ENCODE measurements at regions not wholly inside any gene's neighbourhood (a gene's known extent, or its start where the extent isn't known, plus 50 kb on each side); places are given as distances from the start of the nearest gene placed in this dataset.

DNA sequence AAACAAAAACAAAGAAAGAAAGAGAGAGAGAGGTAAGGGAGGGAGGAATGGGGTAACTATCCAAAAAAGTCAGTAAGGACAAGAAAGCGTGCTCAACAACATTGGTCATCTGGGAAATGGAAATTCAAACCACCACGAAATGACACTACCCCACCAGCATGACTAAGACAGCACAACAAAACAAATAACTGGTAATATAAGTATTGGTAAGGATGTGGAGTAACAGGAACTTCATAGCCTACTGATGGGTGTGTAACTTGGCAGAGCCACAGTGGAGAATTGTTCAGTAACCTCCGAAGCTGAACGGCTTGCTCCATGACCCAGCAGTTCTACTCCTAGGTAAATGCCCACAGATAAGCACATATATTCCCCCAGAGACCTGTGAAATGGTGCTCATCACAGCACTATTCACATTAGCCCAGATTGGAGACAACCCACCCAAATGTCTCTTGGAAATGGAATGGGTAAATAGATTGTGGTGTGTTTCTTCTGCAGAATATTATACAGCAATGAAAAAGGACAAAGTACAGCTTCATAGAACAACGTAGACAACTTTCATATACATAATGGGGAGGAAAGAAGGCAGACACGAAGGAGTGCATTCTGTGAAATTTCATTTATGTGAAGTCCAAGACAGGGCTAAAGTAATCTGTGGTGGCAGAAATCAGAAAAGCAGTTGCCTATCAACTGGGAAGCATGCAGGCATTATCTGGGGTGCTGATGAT, 95.5 kb upstream of the ATP6AP2 start:
- no peak overlapping the region for H3K27ac ChIP-seq (ENCODE audit: low read depth in 2 of 2, low read length in 2 of 2)
- no peak for FAIRE-seq
- intact Hi-C loops (cut with DNase I): no loop called here

DNA sequence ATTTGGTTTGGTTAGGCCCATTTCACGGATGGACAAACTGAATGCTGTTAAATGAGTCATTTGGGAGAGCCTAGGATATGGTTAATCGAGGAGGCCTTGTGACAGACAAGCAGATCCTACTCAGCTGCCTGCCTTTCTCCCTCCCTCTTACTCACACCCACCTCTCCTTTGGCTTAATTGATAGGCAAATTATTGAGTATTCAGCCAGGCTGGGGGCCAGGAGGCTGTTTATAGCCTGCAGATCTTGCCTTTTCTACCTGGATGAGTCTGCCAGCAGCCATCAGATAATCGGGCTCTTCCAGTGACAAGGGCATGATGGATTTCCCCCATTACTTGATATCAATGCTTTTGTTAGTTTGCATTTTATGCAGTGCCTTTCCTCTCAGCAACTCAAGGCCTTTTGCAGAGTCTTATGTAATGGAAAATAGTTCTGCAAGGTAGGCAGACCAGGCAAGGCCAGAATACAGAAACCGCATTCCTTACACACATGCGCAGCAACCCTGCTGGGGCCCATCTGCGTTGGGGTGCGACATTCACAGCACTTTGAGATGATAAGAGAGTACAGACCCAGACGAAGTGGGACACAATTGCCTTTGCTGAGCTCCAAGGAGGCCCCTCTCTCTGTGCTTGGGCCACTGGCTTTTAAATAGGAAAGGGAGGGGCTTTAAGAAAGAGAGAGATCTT, 96.2 kb upstream of the ATP6AP2 start:
- Histone ChIP-seq H3K27me3 (ENCODE audit: control insufficient read depth, insufficient read depth, low read length) (peaks cover 4% of the 10 kb centered on the region), H3K36me3 (ENCODE audit: control insufficient read depth in 2 of 3, insufficient read depth in 3 of 3, low read length in 3 of 3) (no peaks in the 10 kb centered on the region), H3K9me3 (ENCODE audit: control insufficient read depth in 2 of 3, insufficient read depth in 1 of 3, low read length in 3 of 3) (no peaks in the 10 kb centered on the region), H3K27ac (ENCODE audit: low read depth in 2 of 2, low read length in 2 of 2) (no peak overlapping the region), H3K4me1 (ENCODE audit: control insufficient read depth in 2 of 3, insufficient read depth in 2 of 3, low read depth in 1 of 3, low read length in 3 of 3) (no peaks in the 10 kb centered on the region), H3K4me3 (ENCODE audit: low read length in 3 of 3) (no peak overlapping the region), H3K9ac (ENCODE audit: low read length in 3 of 3) (peak overlapping the region in 1 of 3 donors; percentile 26)
- no peak for DNase-seq
- no peak for FAIRE-seq
- TF ChIP-seq, protein P1, sequence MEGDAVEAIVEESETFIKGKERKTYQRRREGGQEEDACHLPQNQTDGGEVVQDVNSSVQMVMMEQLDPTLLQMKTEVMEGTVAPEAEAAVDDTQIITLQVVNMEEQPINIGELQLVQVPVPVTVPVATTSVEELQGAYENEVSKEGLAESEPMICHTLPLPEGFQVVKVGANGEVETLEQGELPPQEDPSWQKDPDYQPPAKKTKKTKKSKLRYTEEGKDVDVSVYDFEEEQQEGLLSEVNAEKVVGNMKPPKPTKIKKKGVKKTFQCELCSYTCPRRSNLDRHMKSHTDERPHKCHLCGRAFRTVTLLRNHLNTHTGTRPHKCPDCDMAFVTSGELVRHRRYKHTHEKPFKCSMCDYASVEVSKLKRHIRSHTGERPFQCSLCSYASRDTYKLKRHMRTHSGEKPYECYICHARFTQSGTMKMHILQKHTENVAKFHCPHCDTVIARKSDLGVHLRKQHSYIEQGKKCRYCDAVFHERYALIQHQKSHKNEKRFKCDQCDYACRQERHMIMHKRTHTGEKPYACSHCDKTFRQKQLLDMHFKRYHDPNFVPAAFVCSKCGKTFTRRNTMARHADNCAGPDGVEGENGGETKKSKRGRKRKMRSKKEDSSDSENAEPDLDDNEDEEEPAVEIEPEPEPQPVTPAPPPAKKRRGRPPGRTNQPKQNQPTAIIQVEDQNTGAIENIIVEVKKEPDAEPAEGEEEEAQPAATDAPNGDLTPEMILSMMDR (IDR thresholded peaks at IDR 0.05; ENCODE audit: borderline replicate concordance, extremely low read depth, insufficient read depth): no peak
- intact Hi-C loops (cut with DNase I): no loop called here

More for the DNA sequence above, 95.5 kb upstream of the ATP6AP2 start:
- Histone ChIP-seq H3K36me3 (ENCODE audit: control insufficient read depth in 2 of 3, insufficient read depth in 3 of 3, low read length in 3 of 3) (no peaks in the 10 kb centered on the region), H3K9ac (ENCODE audit: low read length in 3 of 3) (peak overlapping the region in 1 of 3 donors; percentile 26), H3K4me1 (ENCODE audit: control insufficient read depth in 2 of 3, insufficient read depth in 2 of 3, low read depth in 1 of 3, low read length in 3 of 3) (no peaks in the 10 kb centered on the region), H3K9me3 (ENCODE audit: control insufficient read depth in 2 of 3, insufficient read depth in 1 of 3, low read length in 3 of 3) (no peaks in the 10 kb centered on the region), H3K27me3 (ENCODE audit: control insufficient read depth, insufficient read depth, low read length) (peaks cover 5% of the 10 kb centered on the region), H3K4me3 (ENCODE audit: low read length in 3 of 3) (no peak overlapping the region)
- DNase-seq: no peak
- TF ChIP-seq, protein P1 (IDR thresholded peaks at IDR 0.05; ENCODE audit: borderline replicate concordance, extremely low read depth, insufficient read depth): no peak

DNA sequence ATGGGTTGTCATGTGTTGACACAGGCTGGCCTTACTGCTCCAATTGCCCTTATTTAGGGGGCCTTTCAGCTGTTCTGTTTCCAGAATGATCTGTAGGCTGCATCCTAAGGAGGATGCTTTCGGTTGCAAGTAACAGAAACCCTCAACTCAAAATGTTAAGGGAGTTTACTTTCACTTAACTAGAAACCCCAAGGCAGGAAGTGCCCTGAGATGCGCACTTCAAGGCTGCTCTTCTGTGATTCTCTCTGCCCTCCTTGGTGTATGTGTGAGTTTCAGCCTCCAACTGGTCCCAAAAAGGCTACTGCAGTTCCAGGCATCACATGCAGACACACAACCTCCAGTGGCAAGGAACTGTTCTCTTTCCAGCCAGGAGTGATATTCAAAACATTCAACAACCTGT, 97.3 kb upstream of the ATP6AP2 start:
- H3K9ac ChIP-seq (ENCODE audit: low read length in 3 of 3): no peak overlapping the region
- H3K4me3 ChIP-seq (ENCODE audit: low read length in 3 of 3): no peak overlapping the region
- no peaks in the 10 kb centered on the region for H3K9me3 ChIP-seq (ENCODE audit: control insufficient read depth in 2 of 3, insufficient read depth in 1 of 3, low read length in 3 of 3)
- H3K27me3 ChIP-seq (ENCODE audit: control insufficient read depth, insufficient read depth, low read length): peaks cover 3% of the 10 kb centered on the region
- intact Hi-C loops (cut with DNase I): no loop called here
- H3K27ac ChIP-seq (ENCODE audit: low read depth in 2 of 2, low read length in 2 of 2): no peak overlapping the region
- no peaks in the 10 kb centered on the region for H3K4me1 ChIP-seq (ENCODE audit: control insufficient read depth in 2 of 3, insufficient read depth in 2 of 3, low read depth in 1 of 3, low read length in 3 of 3)
- H3K36me3 ChIP-seq (ENCODE audit: control insufficient read depth in 2 of 3, insufficient read depth in 3 of 3, low read length in 3 of 3): no peaks in the 10 kb centered on the region
- DNase-seq (no peak), FAIRE-seq (no peak)
- TF ChIP-seq, protein P1 (IDR thresholded peaks at IDR 0.05; ENCODE audit: borderline replicate concordance, extremely low read depth, insufficient read depth): no peak

Measured in kidney (tissue), 13 donors.